Liver (tissue), 8 donors: ENCODE measurements at regions not wholly inside any gene's neighbourhood (a gene's known extent, or its start where the extent isn't known, plus 50 kb on each side); places are given as distances from the start of the nearest gene placed in this dataset.

Source experiments
- DNase-seq: peaks from one replicate; pipeline ENCODE4 v3.0.0-alpha.2; 2017; ENCODE audit warnings: low spot score
- H3K27ac ChIP-seq, 2 donors: one replicate each; pipeline ENCODE4 v1.7.0; 2013; ENCODE audit warnings: inconsistent platforms in 2 of 2, low read length in 2 of 2, control low read depth in 1 of 2, low read depth in 1 of 2, mild to moderate bottlenecking in 1 of 2
- H3K27me3 ChIP-seq, 4 donors: one replicate each; pipeline versions ENCODE4 v1.6.1 to v1.7.0; 2013; ENCODE audit warnings: low read length in 3 of 4, inconsistent platforms in 1 of 4, mild to moderate bottlenecking in 1 of 4, moderate library complexity in 1 of 4; ENCODE audit not compliant: control insufficient read depth in 4 of 4, insufficient read depth in 4 of 4
- H3K36me3 ChIP-seq, 4 donors: one replicate each; pipeline versions ENCODE4 v1.6.1 to v1.7.0; 2013; ENCODE audit warnings: low read length in 3 of 4, mild to moderate bottlenecking in 3 of 4, low read depth in 1 of 4, moderate library complexity in 1 of 4; ENCODE audit not compliant: control insufficient read depth in 4 of 4, insufficient read depth in 3 of 4
- H3K4me1 ChIP-seq, 4 donors: one replicate each; pipeline versions ENCODE4 v1.6.1 to v1.7.0; 2013; ENCODE audit warnings: low read length in 3 of 4, mild to moderate bottlenecking in 3 of 4, moderate library complexity in 1 of 4; ENCODE audit not compliant: control insufficient read depth in 4 of 4, insufficient read depth in 4 of 4
- H3K4me3 ChIP-seq, 3 donors: one replicate each; pipeline versions ENCODE4 v1.6.1 to v1.7.0; 2013; ENCODE audit warnings: low read length in 3 of 3, control low read depth in 1 of 3, low read depth in 1 of 3, mild to moderate bottlenecking in 1 of 3
- H3K9ac ChIP-seq, 2 donors: one replicate each; pipeline ENCODE4 v1.7.0; 2013; ENCODE audit warnings: low read length in 2 of 2, mild to moderate bottlenecking in 2 of 2, moderate library complexity in 2 of 2, control low read depth in 1 of 2, low read depth in 1 of 2
- H3K9me3 ChIP-seq, 4 donors: one replicate each; pipeline versions ENCODE4 v1.6.1 to v1.7.0; 2013; ENCODE audit warnings: low read length in 3 of 4; ENCODE audit not compliant: control insufficient read depth in 4 of 4
- ATF3 ChIP-seq: IDR thresholded peaks from 2 replicates; pipeline ENCODE4 v1.6.1; 2016; ENCODE audit warnings: antibody characterized with exemption
- CTCF ChIP-seq: fragments of 150-350 bp; IDR thresholded peaks from 2 replicates; pipeline ENCODE4 v1.5.1; 2017; ENCODE audit warnings: improper control_type of control experiment, low read depth, low read length; ENCODE audit not compliant: missing input control
- EGR1 ChIP-seq, 2 donors: IDR thresholded peaks; 2 replicates each; pipeline ENCODE4 v1.6.1; 2016 to 2018; ENCODE audit warnings: antibody characterized with exemption in 2 of 2, low read depth in 2 of 2
- FOXA1 ChIP-seq: IDR thresholded peaks from 2 replicates; pipeline ENCODE4 v1.6.1; 2016; ENCODE audit warnings: antibody characterized with exemption
- FOXA2 ChIP-seq: IDR thresholded peaks from 2 replicates; pipeline ENCODE4 v1.6.1; 2016; ENCODE audit warnings: antibody characterized with exemption
- GABPA ChIP-seq, 2 donors: IDR thresholded peaks in 1 of 2; conservative IDR thresholded peaks in 1 of 2; 2 replicates each; pipeline ENCODE4 v1.6.1; 2016; ENCODE audit warnings: antibody characterized with exemption in 2 of 2, mild to moderate bottlenecking in 1 of 2, moderate library complexity in 1 of 2
- HNF4A ChIP-seq, 2 donors: conservative IDR thresholded peaks; 2 replicates each; pipeline ENCODE4 v1.6.1; 2016; ENCODE audit warnings: antibody characterized with exemption in 2 of 2, mild to moderate bottlenecking in 2 of 2
- HNF4G ChIP-seq: IDR thresholded peaks from 2 replicates; pipeline ENCODE4 v1.6.1; 2016; ENCODE audit warnings: antibody characterized with exemption
- JUND ChIP-seq, 2 donors: IDR thresholded peaks; 2 replicates each; pipeline ENCODE4 v1.6.1; 2016; ENCODE audit warnings: antibody characterized with exemption in 2 of 2
- MAX ChIP-seq: IDR thresholded peaks from 2 replicates; pipeline ENCODE4 v1.6.1; 2016; ENCODE audit warnings: antibody characterized with exemption
- NR2F2 ChIP-seq: IDR thresholded peaks from 2 replicates; pipeline ENCODE4 v1.6.1; 2016; ENCODE audit warnings: antibody characterized with exemption
- RAD21 ChIP-seq, 2 donors: IDR thresholded peaks; 2 replicates each; pipeline ENCODE4 v1.6.1; 2016; ENCODE audit warnings: antibody characterized with exemption in 2 of 2, mild to moderate bottlenecking in 2 of 2
- REST ChIP-seq: IDR thresholded peaks from 2 replicates; pipeline ENCODE4 v1.6.1; 2016; ENCODE audit warnings: antibody characterized with exemption, mild to moderate bottlenecking
- RXRA ChIP-seq, 2 donors: IDR thresholded peaks; 2 replicates each; pipeline ENCODE4 v1.6.1; 2017 to 2018; ENCODE audit warnings: antibody characterized with exemption in 2 of 2, mild to moderate bottlenecking in 1 of 2
- SP1 ChIP-seq: IDR thresholded peaks from 2 replicates; pipeline ENCODE4 v1.6.1; 2018; ENCODE audit warnings: antibody characterized with exemption, mild to moderate bottlenecking
- TAF1 ChIP-seq: conservative IDR thresholded peaks from 2 replicates; pipeline ENCODE4 v1.6.1; 2016; ENCODE audit warnings: antibody characterized with exemption, mild to moderate bottlenecking
- YY1 ChIP-seq: IDR thresholded peaks from 2 replicates; pipeline ENCODE4 v1.6.1; 2016; ENCODE audit warnings: antibody characterized with exemption, mild to moderate bottlenecking
- ZBTB33 ChIP-seq: IDR thresholded peaks from 2 replicates; pipeline ENCODE4 v1.6.1; 2016; ENCODE audit warnings: antibody characterized with exemption
- WGBS: extraction: QIAGEN DNeasy Blood & Tissue Kit; methylation state at CpG from one replicate; pipeline ENCODE4 v1.1.7; 2013; 5-methylcytosine and 5-hydroxymethylcytosine counted together
- donor health status: healthy.
- donor health status: healthy.
- donor health status: healthy.
- donor health status: healthy.
- donor health status: healthy.

- Histone ChIP-seq H3K27ac (no peak overlapping the region), H3K27me3 (no peaks in the 10 kb centered on the region), H3K4me3 (no peak overlapping the region), H3K9me3 (peaks cover 0 to 2% (median under 1%) of the 10 kb centered on the region in 4 donors), H3K9ac (no peak overlapping the region), H3K36me3 (no peaks in the 10 kb centered on the region), H3K4me1 (no peaks in the 10 kb centered on the region)
- DNase-seq, result no peak
- 84% methylated on average over 6 of the region's 6 CpGs for WGBS
- TF ChIP-seq RAD21 (IDR thresholded peaks at IDR 0.05) (no peak), MAX (no peak), NR2F2 (no peak), EGR1 (IDR thresholded peaks at IDR 0.05; ENCODE audit: low read depth in 2 of 2) (no peak), JUND (IDR thresholded peaks at IDR 0.05) (no peak), RXRA (IDR thresholded peaks at IDR 0.05) (no peak), HNF4A (conservative IDR thresholded peaks at IDR 0.05) (no peak), TAF1 (no peak), FOXA2 (no peak), SP1 (no peak), YY1 (no peak), GABPA (IDR thresholded peaks at IDR 0.05 in 1 of 2, conservative IDR thresholded peaks at IDR 0.05 in 1 of 2) (no peak), FOXA1 (no peak), ZBTB33 (no peak), REST (no peak), ATF3 (no peak), CTCF (no peak), HNF4G (no peak)
Measured at GRCh38 chr14:98503086-98503815, 768.7 kb downstream of the BCL11B start.
